ENCODE measurements at regions not wholly inside any gene's neighbourhood (a gene's known extent, or its start where the extent isn't known, plus 50 kb on each side); places are given as distances from the start of the nearest gene placed in this dataset.

DNA sequence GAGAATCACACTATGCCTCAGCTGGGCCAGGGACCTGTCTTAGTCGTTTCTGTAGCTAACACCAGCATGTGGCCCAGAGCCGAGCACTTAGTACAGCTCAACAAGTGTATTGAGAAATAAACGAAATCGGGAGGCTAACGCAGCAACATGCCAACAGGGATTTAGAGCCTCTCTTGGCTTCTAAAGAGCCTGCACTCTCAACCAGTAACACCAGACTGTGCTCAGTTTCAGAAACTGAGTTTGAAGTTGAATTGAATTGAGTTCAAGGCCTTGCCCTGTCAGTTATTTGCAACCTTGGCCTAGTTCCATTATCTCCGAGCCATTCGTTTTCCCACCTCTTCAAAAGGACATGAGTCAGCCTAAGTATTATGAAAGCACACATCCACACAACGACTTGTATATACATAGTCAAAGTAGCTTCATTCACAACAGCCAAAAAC, 71.3 kb upstream of the LDB2 start:
- TF ChIP-seq CTCF (conservative IDR thresholded peaks at IDR 0.05 in 1 of 2, IDR thresholded peaks at IDR 0.05 in 1 of 2; ENCODE audit: extremely low read depth in 1 of 2, insufficient read depth in 1 of 2, low read depth in 1 of 2, low read length in 2 of 2) (no peak), EZH2 (IDR thresholded peaks at IDR 0.05; ENCODE audit: borderline replicate concordance, low read length) (no peak)

Data from mammary epithelial cell (primary cell).